ENCODE measurements at regions not wholly inside any gene's neighbourhood (a gene's known extent, or its start where the extent isn't known, plus 50 kb on each side); places are given as distances from the start of the nearest gene placed in this dataset.

- no peak for TF ChIP-seq CTCF (IDR thresholded peaks at IDR 0.05; ENCODE audit: borderline replicate concordance, control extremely low read depth, extremely low read depth, insufficient read depth, missing control alignments)
- in situ Hi-C loops (cut with MboI; ENCODE audit: low sequenced_read_pairs, unreplicated experiment): no loop called here
- DNase-seq (ENCODE audit: low spot score): no peak
These were observed 138.2 kb upstream of the ERCC4 start for GRCh38 chr16:13781575-13782338.

- no peak for DNase-seq (ENCODE audit: low spot score)
- in situ Hi-C loops (cut with MboI; ENCODE audit: low sequenced_read_pairs, unreplicated experiment): no loop called here
- TF ChIP-seq CTCF (IDR thresholded peaks at IDR 0.05; ENCODE audit: borderline replicate concordance, control extremely low read depth, extremely low read depth, insufficient read depth, missing control alignments): no peak
These were observed 128.9 kb upstream of the ERCC4 start for GRCh38 chr16:13791095-13791494.

GRCh38 chr16:13793841-13794409, 126.0 kb upstream of the ERCC4 start:
- in situ Hi-C loops (cut with MboI; ENCODE audit: low sequenced_read_pairs, unreplicated experiment): no loop called here
- no peak for DNase-seq (ENCODE audit: low spot score)
- TF ChIP-seq CTCF (IDR thresholded peaks at IDR 0.05; ENCODE audit: borderline replicate concordance, control extremely low read depth, extremely low read depth, insufficient read depth, missing control alignments): no peak

- in situ Hi-C loops (cut with MboI; ENCODE audit: low sequenced_read_pairs, unreplicated experiment): no loop called here
- no peak for TF ChIP-seq CTCF (IDR thresholded peaks at IDR 0.05; ENCODE audit: borderline replicate concordance, control extremely low read depth, extremely low read depth, insufficient read depth, missing control alignments)
- no peak for DNase-seq (ENCODE audit: low spot score)
These were observed 124.8 kb upstream of the ERCC4 start for GRCh38 chr16:13795131-13795530.

GRCh38 chr16:13797718-13798117, 122.2 kb upstream of the ERCC4 start:
- in situ Hi-C loops (cut with MboI; ENCODE audit: low sequenced_read_pairs, unreplicated experiment): no loop called here
- no peak for DNase-seq (ENCODE audit: low spot score)
- no peak for TF ChIP-seq CTCF (IDR thresholded peaks at IDR 0.05; ENCODE audit: borderline replicate concordance, control extremely low read depth, extremely low read depth, insufficient read depth, missing control alignments)

GRCh38 chr16:13798211-13798610, 121.7 kb upstream of the ERCC4 start:
- no peak for TF ChIP-seq CTCF (IDR thresholded peaks at IDR 0.05; ENCODE audit: borderline replicate concordance, control extremely low read depth, extremely low read depth, insufficient read depth, missing control alignments)
- no peak for DNase-seq (ENCODE audit: low spot score)
- in situ Hi-C loops (cut with MboI; ENCODE audit: low sequenced_read_pairs, unreplicated experiment): no loop called here
